ENCODE measurements at regions not wholly inside any gene's neighbourhood (a gene's known extent, or its start where the extent isn't known, plus 50 kb on each side); places are given as distances from the start of the nearest gene placed in this dataset.

- Histone ChIP-seq H2BK20ac (ENCODE audit: low read depth, low read length, poor library complexity, severe bottlenecking) (no peak overlapping the region), H2BK12ac (ENCODE audit: insufficient read length, low read depth, low read length) (no peak overlapping the region), H2BK5ac (ENCODE audit: insufficient read length, low read length) (no peak overlapping the region), H3T11ph (ENCODE audit: low read length) (no peak overlapping the region), H2BK120ac (ENCODE audit: low read depth, low read length, poor library complexity, severe bottlenecking) (no peak overlapping the region), H3K23me2 (ENCODE audit: insufficient read length, low read depth, low read length, poor library complexity, severe bottlenecking) (no peaks in the 10 kb centered on the region), H3K9me3 (ENCODE audit: control insufficient read depth, low read depth, low read length) (no peaks in the 10 kb centered on the region), H3K4me2 (ENCODE audit: insufficient read depth, insufficient read length, low read length) (no peak overlapping the region), H3K27me3 (ENCODE audit: insufficient read depth, low read length) (no peaks in the 10 kb centered on the region), H4K20me1 (ENCODE audit: control insufficient read depth, insufficient read depth, insufficient read length) (no peaks in the 10 kb centered on the region), H3K79me2 (ENCODE audit: insufficient read depth, low read length) (no peaks in the 10 kb centered on the region), H3K56ac (ENCODE audit: insufficient read length, low read depth, low read length) (no peak overlapping the region), H4K5ac (ENCODE audit: insufficient read length, low read depth, low read length) (no peak overlapping the region), H3K18ac (ENCODE audit: insufficient read length, low read depth, low read length) (no peak overlapping the region), H2BK15ac (ENCODE audit: low read depth, low read length) (no peak overlapping the region), H3K23ac (ENCODE audit: insufficient read length, low read depth, low read length) (no peak overlapping the region), H4K8ac (replicated peaks; ENCODE audit: insufficient read length, low read depth, low read length) (no peak overlapping the region), H2AK5ac (ENCODE audit: insufficient read length, low read length) (no peak overlapping the region), H3K9ac (ENCODE audit: extremely low read depth, insufficient read length, low read length) (no peak overlapping the region), H3K14ac (ENCODE audit: insufficient read depth, low read length) (no peak overlapping the region), H3K27ac (ENCODE audit: insufficient read length, low read depth, low read length) (no peak overlapping the region), H3K4me1 (ENCODE audit: insufficient read depth, low read length) (no peaks in the 10 kb centered on the region), H3K4ac (ENCODE audit: low read depth, low read length) (no peak overlapping the region), H2AFZ (ENCODE audit: low read length) (no peak overlapping the region), H3K79me1 (ENCODE audit: insufficient read depth, low read depth, low read length, poor library complexity, severe bottlenecking) (no peaks in the 10 kb centered on the region), H4K91ac (ENCODE audit: insufficient read length, low read depth, low read length) (no peak overlapping the region)
- H3K27me3 Mint-ChIP-seq (ENCODE audit: low read depth) = no peaks in the 10 kb centered on the region
- no peak overlapping the region for H3K4me3 Mint-ChIP-seq
- peaks cover 17 to 19% of the 10 kb centered on the region in 2 experiments for H3K4me1 Mint-ChIP-seq
- WGBS (ENCODE audit: extremely low coverage, insufficient read length, low lambda C conversion rate) = no CpG with 5 or more reads among the region's 8 CpGs
- TF ChIP-seq CTCF (conservative IDR thresholded peaks at IDR 0.05) = no peak
- peak overlapping the region in 1 of 3 experiments; percentile 32; a peak in 1 of 7 replicates for H3K27ac Mint-ChIP-seq
- no peaks in the 10 kb centered on the region for H3K36me3 Mint-ChIP-seq (ENCODE audit: insufficient read depth in 1 of 3, low read depth in 3 of 3)
- H3K9me3 Mint-ChIP-seq = no peaks in the 10 kb centered on the region
- DNase-seq = no peak
These were observed 51.6 kb upstream of the ASIP start for GRCh38 chr20:34189572-34190163.

Measured in H9 (cell line).